GM10248 (cell line): ENCODE measurements at regions not wholly inside any gene's neighbourhood (a gene's known extent, or its start where the extent isn't known, plus 50 kb on each side); places are given as distances from the start of the nearest gene placed in this dataset.
"Not testable (repeated sequence)": the region's sequence is repeated elsewhere in the genome, so short reads cannot be mapped to it uniquely, and the experiment has no call there.

ENCODE experiments used
- CTCF ChIA-PET: fragments of 300-600 bp; sonication (Branson Sonifier 250); formaldehyde crosslinking; extraction: SDS; loops from one replicate; lab custom pipeline; 2021; ENCODE audit warnings: antibody characterized with exemption; lab: Yijun Ruan, JAX
- POLR2A ChIA-PET: fragments of 350-650 bp; sonication (Branson Sonifier 250); formaldehyde crosslinking; extraction: SDS; loops from one replicate; lab custom pipeline; 2020; ENCODE audit warnings: antibody characterized with exemption; lab: Yijun Ruan, JAX
- DNase-seq: peaks from one replicate; pipeline ENCODE4 v3.0.0; 2012; ENCODE audit errors: extremely low spot score
- TF ChIP-seq, protein P1 (sequence below): IDR thresholded peaks from 2 replicates; pipeline ENCODE4 v1.5.1; 2012; ENCODE audit warnings: mild to moderate bottlenecking, low read depth; ENCODE audit errors: extremely low read depth, missing control alignments, control extremely low read depth

DNA sequence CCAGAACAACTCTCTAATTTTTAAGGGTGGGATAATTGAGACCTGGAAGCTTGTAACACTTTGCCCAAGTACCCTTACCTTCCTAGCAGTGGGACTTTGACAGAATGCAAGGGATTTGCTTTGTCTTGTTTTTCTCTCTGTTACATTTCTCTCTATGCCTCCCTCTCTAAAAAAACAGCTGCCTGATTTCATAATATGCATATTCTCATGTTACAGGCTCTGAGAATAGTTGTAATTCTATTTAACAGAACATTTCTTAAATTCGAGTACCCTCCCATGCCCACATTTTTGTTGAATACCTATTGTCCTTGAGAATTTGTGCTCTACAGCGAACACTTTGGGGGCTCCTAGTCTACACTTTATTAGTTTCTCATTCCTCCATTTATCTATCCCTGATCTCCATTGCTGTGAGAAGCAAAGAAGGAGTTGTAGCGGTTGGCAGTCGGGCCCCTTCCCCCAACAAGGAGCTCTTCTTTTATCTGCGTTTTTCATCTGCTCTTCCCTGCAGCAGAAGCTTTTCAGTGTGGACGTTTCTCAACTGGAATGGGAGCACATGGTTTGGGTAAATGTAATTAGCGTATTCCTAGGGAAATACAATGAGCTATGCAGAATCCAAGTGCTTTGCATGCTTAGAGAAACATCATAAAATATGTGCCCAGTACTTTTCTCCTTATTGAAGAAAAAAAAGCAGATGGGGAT, 117.7 kb upstream of the CCDC90B start:
- TF ChIP-seq, protein P1, sequence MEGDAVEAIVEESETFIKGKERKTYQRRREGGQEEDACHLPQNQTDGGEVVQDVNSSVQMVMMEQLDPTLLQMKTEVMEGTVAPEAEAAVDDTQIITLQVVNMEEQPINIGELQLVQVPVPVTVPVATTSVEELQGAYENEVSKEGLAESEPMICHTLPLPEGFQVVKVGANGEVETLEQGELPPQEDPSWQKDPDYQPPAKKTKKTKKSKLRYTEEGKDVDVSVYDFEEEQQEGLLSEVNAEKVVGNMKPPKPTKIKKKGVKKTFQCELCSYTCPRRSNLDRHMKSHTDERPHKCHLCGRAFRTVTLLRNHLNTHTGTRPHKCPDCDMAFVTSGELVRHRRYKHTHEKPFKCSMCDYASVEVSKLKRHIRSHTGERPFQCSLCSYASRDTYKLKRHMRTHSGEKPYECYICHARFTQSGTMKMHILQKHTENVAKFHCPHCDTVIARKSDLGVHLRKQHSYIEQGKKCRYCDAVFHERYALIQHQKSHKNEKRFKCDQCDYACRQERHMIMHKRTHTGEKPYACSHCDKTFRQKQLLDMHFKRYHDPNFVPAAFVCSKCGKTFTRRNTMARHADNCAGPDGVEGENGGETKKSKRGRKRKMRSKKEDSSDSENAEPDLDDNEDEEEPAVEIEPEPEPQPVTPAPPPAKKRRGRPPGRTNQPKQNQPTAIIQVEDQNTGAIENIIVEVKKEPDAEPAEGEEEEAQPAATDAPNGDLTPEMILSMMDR, result no peak
- ChIA-PET CTCF (no interaction called here), POLR2A (no interaction called here)
- no peak for DNase-seq

DNA sequence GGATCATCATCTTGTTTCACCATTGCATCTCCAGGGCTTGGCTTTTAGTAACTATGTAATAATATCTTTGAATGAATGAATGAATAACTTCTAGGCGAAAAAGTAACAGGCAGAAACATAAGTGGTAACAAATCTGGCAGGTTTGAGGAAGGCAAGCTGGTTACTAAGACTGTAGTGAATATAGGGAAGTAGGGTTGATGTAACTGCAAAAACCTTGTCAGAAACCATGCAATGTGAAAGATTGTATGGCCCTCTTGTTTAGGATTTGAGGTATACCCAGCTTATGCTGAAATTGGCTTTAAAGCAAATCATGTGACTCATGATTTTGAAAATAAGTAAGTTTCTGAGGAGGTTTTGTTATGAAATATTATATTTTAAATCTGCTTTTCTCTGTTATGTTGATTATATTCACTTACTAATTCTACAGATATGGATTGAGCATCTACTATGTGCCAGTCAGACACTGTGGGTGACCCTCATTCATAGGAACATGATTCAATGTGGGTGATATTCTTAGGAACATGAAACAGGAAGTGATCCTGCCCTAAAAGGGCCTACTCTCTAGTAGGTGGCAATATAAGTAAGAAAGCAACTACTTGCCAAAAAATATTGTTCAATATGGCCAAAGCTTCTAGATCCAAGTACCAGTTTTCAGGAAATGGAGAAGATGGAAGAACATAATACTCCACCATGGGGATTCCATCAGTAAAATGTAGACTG, 115.5 kb upstream of the CCDC90B start:
- ChIA-PET CTCF (no interaction called here), POLR2A (no interaction called here)
- TF ChIP-seq, protein P1, result no peak
- no peak for DNase-seq

DNA sequence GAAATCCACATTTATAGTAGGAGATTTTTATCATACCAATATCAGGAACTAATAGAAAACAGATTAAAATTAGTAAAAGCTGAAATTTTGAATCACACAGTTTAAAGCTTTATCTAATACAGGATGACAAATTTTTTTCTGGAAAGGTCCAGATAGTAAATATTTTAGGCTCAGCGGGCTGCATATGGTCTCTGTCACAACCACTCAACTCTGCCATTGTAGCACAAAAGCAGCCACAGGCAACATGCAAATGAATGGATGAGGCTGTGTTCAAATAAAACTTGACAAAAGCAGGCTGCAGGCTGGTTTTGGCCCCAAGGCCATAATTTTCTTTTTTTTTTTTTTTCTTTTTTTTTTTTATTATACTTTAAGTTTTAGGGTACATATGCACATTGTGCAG, 108.2 kb upstream of the CCDC90B start:
- TF ChIP-seq, protein P1, result no peak
- no peak for DNase-seq
- CTCF ChIA-PET, result no interaction called here
- POLR2A ChIA-PET, result no interaction called here

DNA sequence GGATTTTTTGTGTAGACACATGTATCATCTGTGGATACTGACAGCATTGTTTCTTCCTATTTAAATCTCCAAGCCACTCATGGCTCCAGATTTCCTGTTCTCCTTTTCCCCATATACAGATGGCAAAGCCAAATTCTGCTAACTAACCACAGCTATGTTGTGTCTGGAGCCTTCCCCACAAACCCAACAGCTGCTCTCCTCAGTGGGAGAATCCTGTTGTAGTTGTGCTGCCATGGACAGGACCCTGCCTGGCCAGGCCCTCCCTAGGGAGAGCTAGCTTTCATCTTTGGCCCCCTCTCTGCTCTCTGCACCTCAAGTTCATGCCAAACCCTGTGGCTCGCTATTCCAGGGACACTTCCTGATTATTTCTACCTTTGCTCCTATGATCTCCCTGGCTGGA, 106.4 kb upstream of the CCDC90B start:
- POLR2A ChIA-PET, result no interaction called here
- DNase-seq, result no peak
- TF ChIP-seq, protein P1, result no peak
- CTCF ChIA-PET, result interaction anchor here (1.4 to 1.5 kb wide), 2 partner anchors 11 to 14 kb away, joined by 4 to 5 read pairs; no protein-coding TSS in a partner anchor

DNA sequence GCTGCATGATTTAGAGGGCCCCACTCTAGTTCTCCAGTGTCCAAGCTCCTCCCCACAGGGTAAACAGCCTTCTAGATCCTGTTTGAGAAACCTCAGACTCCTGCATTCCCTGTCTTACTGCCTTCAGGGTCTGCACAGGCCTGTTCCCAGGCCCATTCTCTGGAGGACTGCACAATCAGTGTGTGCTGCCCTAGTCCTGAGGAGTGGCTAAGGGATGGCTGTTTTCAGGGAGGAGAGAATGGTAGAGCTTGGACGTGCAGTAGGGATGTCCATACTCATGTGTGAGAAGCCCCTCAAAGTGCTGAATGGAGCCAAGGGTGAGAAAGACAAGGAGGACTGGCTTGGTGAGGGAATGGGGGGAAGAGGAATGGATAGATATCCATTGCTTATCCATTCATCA, 103.8 kb upstream of the CCDC90B start:
- ChIA-PET POLR2A (no interaction called here), CTCF (interaction anchor here (1.0 kb wide), 1 partner anchor 19 kb away, joined by 3 read pairs; no protein-coding TSS in a partner anchor)
- no peak for DNase-seq
- TF ChIP-seq, protein P1, result no peak

DNA sequence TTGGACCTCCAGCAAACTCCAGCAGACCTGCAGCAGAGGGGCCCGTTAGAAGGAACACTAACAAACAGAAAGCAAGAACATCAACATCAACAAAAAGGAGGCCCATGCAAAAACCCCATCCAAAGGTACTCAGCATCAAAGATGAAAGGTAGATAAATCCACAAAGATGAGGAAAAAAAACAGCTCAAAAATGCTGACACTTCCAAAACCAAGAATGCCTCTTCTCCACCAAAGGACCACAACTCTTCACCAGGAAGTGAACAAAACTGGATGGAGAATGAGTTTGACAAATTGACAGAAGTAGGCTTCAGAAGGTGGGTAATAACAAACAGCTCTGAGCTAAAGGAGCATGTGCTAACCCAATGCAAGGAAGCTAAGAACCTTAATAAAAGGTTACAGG, 97.7 kb upstream of the CCDC90B start:
- DNase-seq, POLR2A ChIA-PET, CTCF ChIA-PET: not testable (repeated sequence)

DNA sequence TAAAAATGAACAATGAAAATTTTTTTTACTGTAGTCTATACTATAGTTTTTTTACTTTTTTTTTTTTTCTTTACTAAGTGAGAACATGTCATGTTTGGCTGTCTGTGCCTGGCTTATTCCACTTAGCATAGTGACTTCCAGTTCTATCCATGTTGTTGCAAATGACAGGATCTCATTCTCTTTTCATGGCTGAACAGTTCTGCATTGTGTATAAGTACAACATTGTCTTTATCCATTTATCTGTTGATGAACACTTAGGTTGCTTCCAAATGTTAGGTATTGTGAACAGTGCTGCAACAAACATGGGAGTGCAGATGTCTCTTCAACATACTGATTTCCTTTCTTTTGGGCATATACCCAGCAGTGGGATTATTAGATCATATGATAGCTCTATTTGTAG, 88.1 kb upstream of the CCDC90B start:
- CTCF ChIA-PET, result no interaction called here
- DNase-seq, result no peak
- TF ChIP-seq, protein P1, result no peak
- POLR2A ChIA-PET, result no interaction called here
